Heart right ventricle (tissue), 16 donors: ENCODE measurements at regions not wholly inside any gene's neighbourhood (a gene's known extent, or its start where the extent isn't known, plus 50 kb on each side); places are given as distances from the start of the nearest gene placed in this dataset.
A peak's percentile ranks its signal among the peaks of the same experiment; 100 is the strongest.

Experiments
- ATAC-seq, 8 donors: fragments of 200-7000 bp; cut with Tn5 transposase; one replicate each; pipeline ENCODE4 v1.9.1; 2020; ENCODE audit warnings: mild to moderate bottlenecking in 8 of 8, moderate library complexity in 8 of 8, moderate number of reproducible peaks in 1 of 8
- DNase-seq, 2 donors: peaks; one replicate each; pipeline ENCODE4 v3.0.0-alpha.2; 2020
- H3K27ac ChIP-seq, 10 donors: fragments of 200-600 bp; sonication (generic) in 2 of 10; one replicate each; pipeline versions ENCODE4 v1.5.0 to v1.8.0; 2020 to 2022; ENCODE audit warnings: mild to moderate bottlenecking in 3 of 10
- H3K27me3 ChIP-seq, 7 donors: fragments of 200-600 bp; one replicate each; pipeline ENCODE4 v1.8.0; 2021 to 2022; ENCODE audit warnings: mild to moderate bottlenecking in 2 of 7
- H3K36me3 ChIP-seq, 9 donors: fragments of 200-600 bp; sonication (generic) in 1 of 9; one replicate each; pipeline versions ENCODE4 v1.5.0 to v1.8.0; 2020 to 2022; ENCODE audit warnings: mild to moderate bottlenecking in 2 of 9
- H3K4me1 ChIP-seq, 9 donors: fragments of 200-600 bp; sonication (generic) in 1 of 9; one replicate each; pipeline versions ENCODE4 v1.5.0 to v1.8.0; 2020 to 2022; ENCODE audit warnings: mild to moderate bottlenecking in 4 of 9
- H3K4me3 ChIP-seq, 10 donors: fragments of 200-600 bp; sonication (generic) in 2 of 10; one replicate each; pipeline versions ENCODE4 v1.5.0 to v1.8.0; 2020 to 2022; ENCODE audit warnings: mild to moderate bottlenecking in 7 of 10, moderate library complexity in 2 of 10
- H3K9me3 ChIP-seq, 11 donors: fragments of 200-600 bp in 10 of 11; sonication (generic) in 2 of 11; one replicate each; pipeline versions ENCODE4 v1.5.0 to v1.8.0; 2013 to 2022; ENCODE audit warnings: mild to moderate bottlenecking in 2 of 11, control low read depth in 1 of 11, moderate library complexity in 1 of 11
- WGBS, 2 donors: extraction: QIAGEN DNeasy Blood & Tissue Kit; methylation state at CpG; one replicate each; pipeline ENCODE4 v1.1.7; 2013; ENCODE audit warnings: inconsistent platforms in 1 of 2; 5-methylcytosine and 5-hydroxymethylcytosine counted together
- intact Hi-C, 10 donors: fragments of 100-400 bp; cut with DNase I; formaldehyde crosslinking; loops; one replicate each; pipeline versions ENCODE4 v1.11.1 to v1.14.2; 2022
- TF ChIP-seq, protein P1 (sequence below), 9 donors: fragments of 200-600 bp; sonication (generic) in 2 of 9; IDR thresholded peaks; one replicate each; pipeline versions ENCODE4 v1.5.0 to v1.8.0; 2021 to 2022; ENCODE audit warnings: antibody characterized with exemption in 9 of 9, mild to moderate bottlenecking in 5 of 9, moderate library complexity in 1 of 9
- donor health status: Arrhythmogenic right ventricular cardiomyopathy.
- donor health status: ischemic (EF 13 %, LVEDD 7.1; RV severe dilation, severe dysfunction).
- donor health status: healthy with polysubstance abuse.
- donor health status: DM: no; HTN: yes; CAD: no.
- donor health status: DM: no; HTN: no; CAD: no.
- donor health status: ischemic (EF 25% LVEDD 6.9; RV normal size, moderate dysfunction).
- donor health status: ischemic (EF 25% LVEDD 5.7; RV mildly dilated, moderate dysfunction).
- donor health status: healthy.
- donor health status: DM: yes; HTN: yes; CAD: no.
- donor health status: Ischemic cardiomyopathy.
- donor health status: ischemic (EF 35%, LVEDD 5.7; RV mildly dilated, moderate dysfunction).
- donor health status: nonischemic (EF 11% LVEDD 7.7; RV severe dilation, severe dysfunction).
- donor health status: DM: yes; HTN: yes; CAD: no.
- donor health status: PGD.
- donor health status: ischemic (EF 29% LVEDD 5.4; RV normal size, mild dysfunction).
- donor health status: nonischemic (EF 23%, LVEDD 6.1; RV moderate dilation, normal function).

DNA sequence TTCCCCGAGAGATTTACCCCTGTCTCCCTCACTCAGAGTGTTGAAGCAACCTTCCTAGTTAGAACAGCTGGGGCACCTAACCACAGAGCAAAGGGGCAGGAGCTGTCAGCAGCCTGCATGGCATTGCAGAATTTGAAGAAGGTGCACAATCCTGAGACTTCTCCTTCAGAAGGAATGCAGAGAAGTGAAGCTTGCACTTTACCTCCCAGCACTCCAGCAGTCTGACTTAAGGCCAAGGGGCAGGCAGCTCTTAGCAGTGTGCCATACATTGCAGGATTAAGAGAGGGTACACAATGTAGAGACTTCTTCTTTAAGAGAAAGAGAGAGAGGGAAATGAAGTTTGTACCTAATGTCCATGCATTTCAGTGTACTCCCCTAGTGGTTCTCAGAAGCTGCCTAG, 236.0 kb upstream of the FBXL7 start:
- WGBS, 2 donors, result 79 to 86% methylated on average over 1 of the region's 1 CpG
- no peak for ATAC-seq
- no peak overlapping the region for H3K4me3 ChIP-seq
- no peaks in the 10 kb centered on the region for H3K36me3 ChIP-seq
- H3K27ac ChIP-seq, result peak overlapping the region in 1 of 10 donors; percentile 23
- H3K27me3 ChIP-seq, result no peaks in the 10 kb centered on the region
- H3K4me1 ChIP-seq, result peaks cover 3 to 51% (median 12%) of the 10 kb centered on the region in 9 donors
- intact Hi-C loops, result no loop called here
- no peak for DNase-seq
- peaks cover 0 to 10% (median 0%) of the 10 kb centered on the region in 11 donors for H3K9me3 ChIP-seq
- TF ChIP-seq, protein P1, sequence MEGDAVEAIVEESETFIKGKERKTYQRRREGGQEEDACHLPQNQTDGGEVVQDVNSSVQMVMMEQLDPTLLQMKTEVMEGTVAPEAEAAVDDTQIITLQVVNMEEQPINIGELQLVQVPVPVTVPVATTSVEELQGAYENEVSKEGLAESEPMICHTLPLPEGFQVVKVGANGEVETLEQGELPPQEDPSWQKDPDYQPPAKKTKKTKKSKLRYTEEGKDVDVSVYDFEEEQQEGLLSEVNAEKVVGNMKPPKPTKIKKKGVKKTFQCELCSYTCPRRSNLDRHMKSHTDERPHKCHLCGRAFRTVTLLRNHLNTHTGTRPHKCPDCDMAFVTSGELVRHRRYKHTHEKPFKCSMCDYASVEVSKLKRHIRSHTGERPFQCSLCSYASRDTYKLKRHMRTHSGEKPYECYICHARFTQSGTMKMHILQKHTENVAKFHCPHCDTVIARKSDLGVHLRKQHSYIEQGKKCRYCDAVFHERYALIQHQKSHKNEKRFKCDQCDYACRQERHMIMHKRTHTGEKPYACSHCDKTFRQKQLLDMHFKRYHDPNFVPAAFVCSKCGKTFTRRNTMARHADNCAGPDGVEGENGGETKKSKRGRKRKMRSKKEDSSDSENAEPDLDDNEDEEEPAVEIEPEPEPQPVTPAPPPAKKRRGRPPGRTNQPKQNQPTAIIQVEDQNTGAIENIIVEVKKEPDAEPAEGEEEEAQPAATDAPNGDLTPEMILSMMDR (IDR thresholded peaks at IDR 0.05), result no peak

GRCh38 chr5:15263406-15263805, 236.6 kb upstream of the FBXL7 start:
- no peak overlapping the region for H3K4me3 ChIP-seq
- peaks cover 3 to 51% (median 12%) of the 10 kb centered on the region in 9 donors for H3K4me1 ChIP-seq
- H3K36me3 ChIP-seq, result no peaks in the 10 kb centered on the region
- no peak for ATAC-seq
- H3K27me3 ChIP-seq, result no peaks in the 10 kb centered on the region
- 44 to 50% methylated on average over 2 of the region's 2 CpGs for WGBS, 2 donors
- intact Hi-C loops, result no loop called here
- DNase-seq, result no peak
- H3K9me3 ChIP-seq, result peaks cover 0 to 10% (median 0%) of the 10 kb centered on the region in 11 donors
- TF ChIP-seq, protein P1 (IDR thresholded peaks at IDR 0.05), result no peak
- peak overlapping the region in 1 of 10 donors; percentile 23 for H3K27ac ChIP-seq

- peaks cover 3 to 51% (median 12%) of the 10 kb centered on the region in 9 donors for H3K4me1 ChIP-seq
- no peaks in the 10 kb centered on the region for H3K36me3 ChIP-seq
- H3K27me3 ChIP-seq, result no peaks in the 10 kb centered on the region
- H3K9me3 ChIP-seq, result no peaks in the 10 kb centered on the region
- peak overlapping the region in 1 of 10 donors; percentile 5 for H3K4me3 ChIP-seq
- TF ChIP-seq, protein P1 (IDR thresholded peaks at IDR 0.05), result no peak
- ATAC-seq (peak; percentile 46 to 94 (median 86)), DNase-seq (peak in 1 of 2 donors; percentile 9)
- intact Hi-C loops, result no loop called here
- H3K27ac ChIP-seq, result peak overlapping the region; percentile 8 to 89 (median 75)
Measured at GRCh38 chr5:15261269-15261995, 238.5 kb upstream of the FBXL7 start.

DNA sequence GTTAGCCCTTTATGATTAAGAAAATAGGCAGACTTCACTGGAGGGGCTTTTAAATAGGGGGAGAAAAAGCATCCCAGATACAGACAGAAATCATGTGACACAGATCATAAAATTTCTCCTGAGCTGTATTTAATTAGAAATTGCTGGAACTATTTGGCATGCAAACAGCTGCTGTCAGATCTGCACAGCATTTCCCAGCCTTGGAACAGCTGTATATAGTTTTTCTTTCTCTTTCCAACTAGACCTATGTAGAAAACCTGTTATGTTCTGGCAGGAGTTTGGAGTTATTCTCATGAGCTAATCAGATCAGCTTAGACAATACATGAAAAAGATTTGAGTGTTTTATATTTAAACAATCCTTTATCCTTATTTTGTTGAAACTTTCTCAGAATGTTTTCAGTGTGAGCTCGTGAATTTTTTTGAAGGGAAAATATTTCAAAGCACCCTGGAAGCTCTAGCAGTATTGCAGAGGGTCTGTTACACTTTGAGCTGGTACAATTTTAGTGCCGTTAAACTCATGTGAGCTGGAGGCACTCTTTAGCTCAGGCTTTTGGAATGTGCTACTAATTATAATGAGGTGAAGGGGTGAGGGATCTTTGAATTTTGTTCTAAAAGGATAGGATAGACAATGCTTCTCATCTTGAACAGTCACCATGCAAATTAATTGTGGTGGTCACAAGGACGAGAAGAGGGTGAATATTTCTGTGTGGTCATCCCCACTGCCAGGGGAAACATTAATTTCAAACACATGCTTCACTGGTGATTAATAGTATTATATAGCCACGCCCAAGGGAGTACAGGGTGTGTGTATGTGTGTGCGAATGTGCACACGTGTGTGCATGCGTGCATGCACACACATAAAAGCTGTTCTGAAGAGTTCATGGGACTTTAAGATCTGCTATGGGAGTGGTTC, 239.4 kb upstream of the FBXL7 start:
- DNase-seq (no peak), ATAC-seq (peak; percentile 26 to 91 (median 74))
- intact Hi-C loops, result no loop called here
- no peaks in the 10 kb centered on the region for H3K9me3 ChIP-seq
- H3K4me1 ChIP-seq, result peaks cover 3 to 44% (median 12%) of the 10 kb centered on the region in 9 donors
- 52 to 56% methylated on average over 7 of the region's 7 CpGs for WGBS, 2 donors
- peak overlapping the region in 1 of 10 donors; percentile 5 for H3K4me3 ChIP-seq
- peak overlapping the region; percentile 8 to 89 (median 75) for H3K27ac ChIP-seq
- TF ChIP-seq, protein P1 (IDR thresholded peaks at IDR 0.05), result no peak
- no peaks in the 10 kb centered on the region for H3K36me3 ChIP-seq
- no peaks in the 10 kb centered on the region for H3K27me3 ChIP-seq
